IMR-90 (cell line): ENCODE measurements at regions not wholly inside any gene's neighbourhood (a gene's known extent, or its start where the extent isn't known, plus 50 kb on each side); places are given as distances from the start of the nearest gene placed in this dataset.

ENCODE experiments used
- ATAC-seq: fragments of 200-7000 bp; cut with Tn5 transposase; 2 replicates; pipeline ENCODE4 v1.9.1; 2020; ENCODE audit warnings: low read depth, mild to moderate bottlenecking, moderate library complexity
- BruUV-seq: library from RNA; stranded (reverse); fragments of 400-500 nt; replicated peaks from 2 replicates; lab custom pipeline; 2021; lab: Mats Ljungman, UMichigan
- CTCF ChIA-PET: fragments of 300-600 bp; formaldehyde crosslinking; extraction: SDS; loops from one replicate; lab custom pipeline; 2021; ENCODE audit warnings: antibody characterized with exemption; lab: Yijun Ruan, JAX
- POLR2A ChIA-PET: fragments of 300-600 bp; sonication (Branson Sonifier 250); formaldehyde crosslinking; loops from one replicate; lab custom pipeline; 2022; ENCODE audit warnings: antibody characterized with exemption; ENCODE audit not compliant: unreplicated experiment; lab: Charles Lee
- DNase-seq: peaks from one replicate; pipeline ENCODE4 v3.0.0; 2013
- H2AFZ ChIP-seq: replicated peaks from 2 replicates; pipeline ENCODE3; 2013; ENCODE audit warnings: low read length, mild to moderate bottlenecking; ENCODE audit not compliant: poor library complexity
- H2AK5ac ChIP-seq: 2 replicates; pipeline ENCODE4 v1.6.1; 2013; ENCODE audit warnings: low read depth, low read length, inconsistent platforms
- H2AK9ac ChIP-seq: replicated peaks from 2 replicates; pipeline ENCODE3; 2013; ENCODE audit warnings: mild to moderate bottlenecking, low read depth, low read length, moderate library complexity; ENCODE audit not compliant: poor library complexity
- H2BK120ac ChIP-seq: 2 replicates; pipeline ENCODE4 v1.6.1; 2013; ENCODE audit warnings: low read depth, low read length, inconsistent platforms
- H2BK15ac ChIP-seq: 3 replicates; pipeline ENCODE4 v1.6.1; 2013; ENCODE audit warnings: low read depth, low read length, inconsistent platforms
- H2BK20ac ChIP-seq: 2 replicates; pipeline ENCODE4 v1.6.1; 2013; ENCODE audit warnings: low read depth, mild to moderate bottlenecking, inconsistent platforms, low read length, moderate library complexity
- H2BK5ac ChIP-seq: 2 replicates; pipeline ENCODE4 v1.6.1; 2013; ENCODE audit warnings: mild to moderate bottlenecking, low read depth, low read length, inconsistent platforms; ENCODE audit not compliant: poor library complexity, severe bottlenecking
- H3K14ac ChIP-seq: replicated peaks from 2 replicates; pipeline ENCODE4 v1.6.1; 2013; ENCODE audit warnings: low read depth, low read length, inconsistent platforms
- H3K18ac ChIP-seq: 2 replicates; pipeline ENCODE4 v1.6.1; 2013; ENCODE audit warnings: low read depth, low read length, control low read depth
- H3K23ac ChIP-seq: 2 replicates; pipeline ENCODE4 v1.6.1; 2013; ENCODE audit warnings: low read depth, low read length, inconsistent platforms
- H3K27ac ChIP-seq: 2 replicates; pipeline ENCODE4 v1.5.1; 2013; ENCODE audit warnings: mild to moderate bottlenecking, control low read depth, low read length; ENCODE audit not compliant: insufficient read depth
- H3K27me3 ChIP-seq: 2 replicates; pipeline ENCODE4 v1.6.1; 2013; ENCODE audit warnings: low read length; ENCODE audit not compliant: control insufficient read depth, insufficient read depth
- H3K36me3 ChIP-seq: 2 replicates; pipeline ENCODE4 v1.6.1; 2013; ENCODE audit warnings: low read length, mixed read lengths; ENCODE audit not compliant: control insufficient read depth, insufficient read depth
- H3K4ac ChIP-seq: 2 replicates; pipeline ENCODE4 v1.6.1; 2013; ENCODE audit warnings: low read depth, low read length, inconsistent platforms
- H3K4me1 ChIP-seq: 2 replicates; pipeline ENCODE4 v1.6.1; 2013; ENCODE audit warnings: low read length, mixed read lengths; ENCODE audit not compliant: control insufficient read depth, insufficient read depth
- H3K4me2 ChIP-seq: 2 replicates; pipeline ENCODE4 v1.6.1; 2013; ENCODE audit warnings: low read depth, mild to moderate bottlenecking, control low read depth, low read length, moderate library complexity
- H3K4me3 ChIP-seq: 2 replicates; pipeline ENCODE4 v1.5.1; 2013; ENCODE audit warnings: low read depth, mild to moderate bottlenecking, control low read depth, low read length, moderate library complexity; ENCODE audit not compliant: insufficient read depth
- H3K56ac ChIP-seq: 2 replicates; pipeline ENCODE4 v1.6.1; 2013; ENCODE audit warnings: low read length, inconsistent platforms; ENCODE audit not compliant: insufficient read depth; ENCODE audit errors: extremely low read depth
- H3K79me1 ChIP-seq, 2 experiments: 2 replicates each; pipeline ENCODE4 v1.6.1; 2013; ENCODE audit warnings: low read length in 2 of 2, inconsistent platforms in 1 of 2, low read depth in 1 of 2
- H3K9ac ChIP-seq: 2 replicates; pipeline ENCODE4 v1.6.1; 2013; ENCODE audit warnings: low read depth, low read length, control low read depth
- H3K9me1 ChIP-seq: 2 replicates; pipeline ENCODE4 v1.6.1; 2013; ENCODE audit warnings: low read length, inconsistent platforms; ENCODE audit not compliant: insufficient read depth
- H3K9me3 ChIP-seq: 2 replicates; pipeline ENCODE4 v1.6.1; 2013; ENCODE audit warnings: low read length; ENCODE audit not compliant: control insufficient read depth, insufficient read depth
- H4K20me1 ChIP-seq: 2 replicates; pipeline ENCODE4 v1.6.1; 2013; ENCODE audit warnings: low read length, inconsistent platforms; ENCODE audit not compliant: insufficient read depth
- H4K5ac ChIP-seq: 2 replicates; pipeline ENCODE4 v1.6.1; 2013; ENCODE audit warnings: mild to moderate bottlenecking, low read depth, low read length, control low read depth
- H4K8ac ChIP-seq, 2 experiments: 2 replicates each; pipeline ENCODE4 v1.6.1; 2013; ENCODE audit warnings: low read depth in 2 of 2, low read length in 2 of 2, control low read depth in 1 of 2, inconsistent platforms in 1 of 2
- H4K91ac ChIP-seq: 2 replicates; pipeline ENCODE4 v1.6.1; 2013; ENCODE audit warnings: low read depth, low read length, inconsistent platforms; ENCODE audit not compliant: insufficient read depth
- BHLHE40 ChIP-seq: fragments of 150-350 bp; IDR thresholded peaks from 2 replicates; pipeline ENCODE4 v1.6.1; 2016; ENCODE audit warnings: mild to moderate bottlenecking, low read depth, low read length
- CHD1 ChIP-seq: IDR thresholded peaks from 2 replicates; pipeline ENCODE4 v1.6.1; 2012; ENCODE audit warnings: low read depth, low read length, improper control_type of control experiment
- FOS ChIP-seq: fragments of 150-350 bp; IDR thresholded peaks from 2 replicates; pipeline ENCODE4 v1.6.1; 2016; ENCODE audit warnings: low read depth, low read length
- MAFK ChIP-seq: IDR thresholded peaks from 2 replicates; pipeline ENCODE4 v1.6.1; 2012; ENCODE audit warnings: low read depth, low read length, improper control_type of control experiment
- MAZ ChIP-seq: IDR thresholded peaks from 2 replicates; pipeline ENCODE4 v1.6.1; 2012; ENCODE audit warnings: low read depth, mild to moderate bottlenecking, low read length, improper control_type of control experiment, moderate library complexity, borderline replicate concordance
- MXI1 ChIP-seq: IDR thresholded peaks from 2 replicates; pipeline ENCODE4 v1.6.1; 2012; ENCODE audit warnings: low read depth, mild to moderate bottlenecking, low read length, moderate library complexity, borderline replicate concordance
- NFE2L2 ChIP-seq: fragments of 150-350 bp; IDR thresholded peaks from 2 replicates; pipeline ENCODE4 v1.6.1; 2016; ENCODE audit warnings: low read depth, mild to moderate bottlenecking, low read length
- POLR2A ChIP-seq: IDR thresholded peaks from 2 replicates; pipeline ENCODE4 v1.6.1; 2012; ENCODE audit warnings: mild to moderate bottlenecking, low read depth, low read length
- RAD21 ChIP-seq: IDR thresholded peaks from 2 replicates; pipeline ENCODE4 v1.6.1; 2012; ENCODE audit warnings: low read length, improper control_type of control experiment
- RFX5 ChIP-seq: IDR thresholded peaks from 2 replicates; pipeline ENCODE4 v1.8.0; 2012; ENCODE audit warnings: low read depth, mild to moderate bottlenecking, low read length, moderate library complexity
- WGBS, 2 experiments: methylation state at CpG; one replicate each; pipeline versions ENCODE4 v1.1.5 to v1.1.7; 2013; ENCODE audit warnings: missing lambda C conversion rate in 2 of 2; ENCODE audit not compliant: insufficient read length in 1 of 2; ENCODE audit errors: extremely low coverage in 2 of 2; 5-methylcytosine and 5-hydroxymethylcytosine counted together
- dilution Hi-C: fragments of 300-500 bp; cut with HindIII; formaldehyde crosslinking; loops from one replicate; pipeline ENCODE4 v1.14.3; 2018; ENCODE audit warnings: low sequenced_read_pairs; ENCODE audit not compliant: unreplicated experiment
- in situ Hi-C: fragments of 300-500 bp; cut with MboI; formaldehyde crosslinking; loops from 3 replicates; pipeline ENCODE4 v1.14.3; 2019; ENCODE audit warnings: low sequenced_read_pairs, inconsistent platforms, mixed read lengths
- intact Hi-C: fragments of 100-400 bp; cut with micrococcal nuclease; formaldehyde crosslinking; loops from 2 replicates; pipeline ENCODE4 v1.10.0; 2022
- TF ChIP-seq, protein P1 (sequence below): fragments of 150-350 bp; IDR thresholded peaks from 2 replicates; pipeline ENCODE4 v1.6.1; 2016; ENCODE audit warnings: low read depth, mild to moderate bottlenecking, low read length, moderate library complexity, borderline replicate concordance
- TF ChIP-seq, protein P2 (sequence below): conservative IDR thresholded peaks from 2 replicates; pipeline ENCODE4 v1.5.1; 2012; ENCODE audit warnings: mild to moderate bottlenecking, low read depth, low read length, improper control_type of control experiment

DNA sequence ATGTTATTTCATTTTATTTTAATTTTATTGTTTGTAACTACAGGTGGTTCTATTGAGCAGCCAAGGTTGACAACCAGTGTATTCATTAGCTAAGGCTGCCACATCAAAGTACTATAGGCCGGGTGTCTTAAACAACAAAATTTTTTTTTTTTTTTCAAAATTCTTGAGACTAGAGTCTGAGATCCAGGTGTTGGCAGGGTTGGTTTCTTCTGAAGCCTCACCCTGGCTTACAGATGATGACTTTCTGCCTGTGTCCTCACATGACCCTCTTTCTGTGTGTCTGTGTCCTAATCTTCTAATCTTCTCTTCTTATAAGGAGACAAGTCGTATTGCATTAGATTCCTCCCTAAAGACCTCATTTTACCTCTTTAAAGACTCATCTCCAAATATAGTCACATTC is 208.4 kb downstream of the MANEA start:
- in situ Hi-C loops: no loop called here
- H2BK20ac ChIP-seq: no peak overlapping the region
- CTCF ChIA-PET: no interaction called here
- POLR2A ChIA-PET: no interaction called here
- H3K18ac ChIP-seq: no peak overlapping the region
- TF ChIP-seq, protein P1, sequence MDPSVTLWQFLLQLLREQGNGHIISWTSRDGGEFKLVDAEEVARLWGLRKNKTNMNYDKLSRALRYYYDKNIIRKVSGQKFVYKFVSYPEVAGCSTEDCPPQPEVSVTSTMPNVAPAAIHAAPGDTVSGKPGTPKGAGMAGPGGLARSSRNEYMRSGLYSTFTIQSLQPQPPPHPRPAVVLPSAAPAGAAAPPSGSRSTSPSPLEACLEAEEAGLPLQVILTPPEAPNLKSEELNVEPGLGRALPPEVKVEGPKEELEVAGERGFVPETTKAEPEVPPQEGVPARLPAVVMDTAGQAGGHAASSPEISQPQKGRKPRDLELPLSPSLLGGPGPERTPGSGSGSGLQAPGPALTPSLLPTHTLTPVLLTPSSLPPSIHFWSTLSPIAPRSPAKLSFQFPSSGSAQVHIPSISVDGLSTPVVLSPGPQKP: no peak
- TF ChIP-seq FOS: no peak
- no peak for TF ChIP-seq POLR2A
- no peak for TF ChIP-seq MXI1
- no peak for TF ChIP-seq RAD21
- TF ChIP-seq MAZ: no peak
- TF ChIP-seq CHD1: no peak
- TF ChIP-seq RFX5: no peak
- TF ChIP-seq MAFK: no peak
- TF ChIP-seq, protein P2, sequence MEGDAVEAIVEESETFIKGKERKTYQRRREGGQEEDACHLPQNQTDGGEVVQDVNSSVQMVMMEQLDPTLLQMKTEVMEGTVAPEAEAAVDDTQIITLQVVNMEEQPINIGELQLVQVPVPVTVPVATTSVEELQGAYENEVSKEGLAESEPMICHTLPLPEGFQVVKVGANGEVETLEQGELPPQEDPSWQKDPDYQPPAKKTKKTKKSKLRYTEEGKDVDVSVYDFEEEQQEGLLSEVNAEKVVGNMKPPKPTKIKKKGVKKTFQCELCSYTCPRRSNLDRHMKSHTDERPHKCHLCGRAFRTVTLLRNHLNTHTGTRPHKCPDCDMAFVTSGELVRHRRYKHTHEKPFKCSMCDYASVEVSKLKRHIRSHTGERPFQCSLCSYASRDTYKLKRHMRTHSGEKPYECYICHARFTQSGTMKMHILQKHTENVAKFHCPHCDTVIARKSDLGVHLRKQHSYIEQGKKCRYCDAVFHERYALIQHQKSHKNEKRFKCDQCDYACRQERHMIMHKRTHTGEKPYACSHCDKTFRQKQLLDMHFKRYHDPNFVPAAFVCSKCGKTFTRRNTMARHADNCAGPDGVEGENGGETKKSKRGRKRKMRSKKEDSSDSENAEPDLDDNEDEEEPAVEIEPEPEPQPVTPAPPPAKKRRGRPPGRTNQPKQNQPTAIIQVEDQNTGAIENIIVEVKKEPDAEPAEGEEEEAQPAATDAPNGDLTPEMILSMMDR: no peak
- no peak for TF ChIP-seq NFE2L2
- TF ChIP-seq BHLHE40: no peak
- no peak overlapping the region for H4K8ac ChIP-seq
- H2BK15ac ChIP-seq: no peak overlapping the region
- H3K4ac ChIP-seq: no peak overlapping the region
- H3K9me1 ChIP-seq: no peaks in the 10 kb centered on the region
- H3K27me3 ChIP-seq: no peaks in the 10 kb centered on the region
- no peak overlapping the region for H2AFZ ChIP-seq
- intact Hi-C loops: no loop called here
- peaks cover 3% of the 10 kb centered on the region for H3K9me3 ChIP-seq
- H3K4me1 ChIP-seq: no peaks in the 10 kb centered on the region
- DNase-seq (no peak), ATAC-seq (no peak)
- no peaks in the 10 kb centered on the region for H4K20me1 ChIP-seq
- no peaks in the 10 kb centered on the region for H3K36me3 ChIP-seq
- H4K5ac ChIP-seq: no peak overlapping the region
- no CpG with 5 or more reads among the region's 2 CpGs for WGBS, 2 experiments
- dilution Hi-C loops: no loop called here
- H3K4me3 ChIP-seq: no peak overlapping the region
- no peak overlapping the region for H2AK9ac ChIP-seq
- H3K23ac ChIP-seq: no peak overlapping the region
- no peak overlapping the region for H3K56ac ChIP-seq
- no peak overlapping the region for H3K9ac ChIP-seq
- H4K91ac ChIP-seq: no peak overlapping the region
- H2AK5ac ChIP-seq: no peak overlapping the region
- no TSS peak for BruUV-seq
- no peaks in the 10 kb centered on the region for H3K79me1 ChIP-seq
- no peak overlapping the region for H3K27ac ChIP-seq
- H2BK5ac ChIP-seq: no peak overlapping the region
- H3K4me2 ChIP-seq: no peak overlapping the region
- H3K14ac ChIP-seq: no peak overlapping the region
- H2BK120ac ChIP-seq: no peak overlapping the region
